Endothelial cell of umbilical vein (primary cell): ENCODE measurements at regions not wholly inside any gene's neighbourhood (a gene's known extent, or its start where the extent isn't known, plus 50 kb on each side); places are given as distances from the start of the nearest gene placed in this dataset.

Experiments used
- CTCF ChIP-seq, 2 donors: IDR thresholded peaks; 1 replicate in 1 of 2; 2 replicates in 1 of 2; pipeline ENCODE4 v1.5.1; 2011; ENCODE audit warnings: low read length in 2 of 2, mild to moderate bottlenecking in 2 of 2, moderate library complexity in 2 of 2, control low read depth in 1 of 2, inconsistent platforms in 1 of 2, low read depth in 1 of 2; ENCODE audit not compliant: insufficient read depth in 1 of 2; ENCODE audit errors: extremely low read depth in 1 of 2
- EZH2 ChIP-seq: IDR thresholded peaks from 2 replicates; pipeline ENCODE4 v1.6.1; 2012; ENCODE audit warnings: borderline replicate concordance, low read depth, mild to moderate bottlenecking, moderate library complexity, low read length, inconsistent platforms; ENCODE audit not compliant: severe bottlenecking
- POLR2A ChIP-seq: IDR thresholded peaks from 2 replicates; pipeline ENCODE4 v1.6.1; 2012; ENCODE audit warnings: low read depth, mild to moderate bottlenecking, control low read depth, low read length

GRCh38 chr5:24816206-24816605 is 171.4 kb upstream of the CDH10 start:
- no peak for TF ChIP-seq POLR2A
- TF ChIP-seq EZH2 = no peak
- TF ChIP-seq CTCF (IDR thresholded peaks at IDR 0.05; ENCODE audit: extremely low read depth in 1 of 2, insufficient read depth in 1 of 2, low read depth in 1 of 2, low read length in 2 of 2) = no peak
